LNCaP clone FGC (cell line): ENCODE measurements at regions not wholly inside any gene's neighbourhood (a gene's known extent, or its start where the extent isn't known, plus 50 kb on each side); places are given as distances from the start of the nearest gene placed in this dataset.

ENCODE experiments used
- DNase-seq: peaks from one replicate; pipeline ENCODE4 v3.0.0-alpha.2; 2011; ENCODE audit warnings: low read depth
- H3K4me3 ChIP-seq: 2 replicates; pipeline ENCODE4 v1.5.1; 2011; ENCODE audit warnings: mild to moderate bottlenecking, low read depth, low read length, control low read depth
- TF ChIP-seq, protein P1 (sequence below): IDR thresholded peaks from 2 replicates; pipeline ENCODE4 v1.5.1; 2012; ENCODE audit warnings: mild to moderate bottlenecking; ENCODE audit not compliant: control insufficient read depth, insufficient read depth; ENCODE audit errors: extremely low read depth

DNA sequence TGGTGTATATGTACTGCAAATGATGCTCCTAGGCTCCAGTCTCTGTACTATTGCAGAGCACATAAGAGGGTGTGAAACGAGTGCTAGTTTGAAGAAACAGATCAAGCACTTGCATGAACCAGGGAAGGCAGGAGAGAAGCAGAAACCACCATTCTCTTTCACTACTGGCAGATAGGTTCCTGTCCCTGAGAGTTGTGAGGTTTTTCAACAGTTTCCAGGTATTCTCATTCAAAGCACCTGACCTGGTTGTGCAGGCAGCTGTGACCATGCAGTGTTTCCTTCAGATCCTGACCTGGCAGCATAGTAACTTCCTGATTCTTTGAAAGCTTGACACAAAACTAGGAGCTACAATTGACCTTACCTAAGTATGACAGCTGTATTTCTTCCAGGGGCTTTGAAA, 164.9 kb downstream of the UFM1 start:
- TF ChIP-seq, protein P1, sequence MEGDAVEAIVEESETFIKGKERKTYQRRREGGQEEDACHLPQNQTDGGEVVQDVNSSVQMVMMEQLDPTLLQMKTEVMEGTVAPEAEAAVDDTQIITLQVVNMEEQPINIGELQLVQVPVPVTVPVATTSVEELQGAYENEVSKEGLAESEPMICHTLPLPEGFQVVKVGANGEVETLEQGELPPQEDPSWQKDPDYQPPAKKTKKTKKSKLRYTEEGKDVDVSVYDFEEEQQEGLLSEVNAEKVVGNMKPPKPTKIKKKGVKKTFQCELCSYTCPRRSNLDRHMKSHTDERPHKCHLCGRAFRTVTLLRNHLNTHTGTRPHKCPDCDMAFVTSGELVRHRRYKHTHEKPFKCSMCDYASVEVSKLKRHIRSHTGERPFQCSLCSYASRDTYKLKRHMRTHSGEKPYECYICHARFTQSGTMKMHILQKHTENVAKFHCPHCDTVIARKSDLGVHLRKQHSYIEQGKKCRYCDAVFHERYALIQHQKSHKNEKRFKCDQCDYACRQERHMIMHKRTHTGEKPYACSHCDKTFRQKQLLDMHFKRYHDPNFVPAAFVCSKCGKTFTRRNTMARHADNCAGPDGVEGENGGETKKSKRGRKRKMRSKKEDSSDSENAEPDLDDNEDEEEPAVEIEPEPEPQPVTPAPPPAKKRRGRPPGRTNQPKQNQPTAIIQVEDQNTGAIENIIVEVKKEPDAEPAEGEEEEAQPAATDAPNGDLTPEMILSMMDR: no peak
- DNase-seq: no peak
- H3K4me3 ChIP-seq: no peak overlapping the region

DNA sequence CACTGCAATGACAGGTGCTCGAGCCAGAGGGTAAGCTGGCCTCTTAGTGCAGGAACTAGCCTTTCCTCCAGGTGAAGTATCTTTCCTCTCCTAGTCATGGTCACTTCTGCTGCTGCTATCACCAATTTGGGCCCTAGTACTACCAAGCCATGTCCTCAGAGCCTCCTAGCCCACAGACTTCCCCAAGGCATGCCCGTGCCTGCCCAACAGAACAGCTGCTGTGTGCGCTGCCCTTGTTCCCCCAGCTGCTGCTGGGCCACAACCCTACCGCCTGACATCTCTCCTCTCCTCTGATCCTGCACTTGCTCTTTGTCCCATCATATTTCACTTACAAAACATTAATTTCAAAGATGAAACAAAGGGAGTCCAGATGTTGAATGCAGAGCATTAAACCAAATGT, 168.5 kb upstream of the FREM2 start:
- no peak for DNase-seq
- TF ChIP-seq, protein P1: no peak
- H3K4me3 ChIP-seq: no peak overlapping the region

DNA sequence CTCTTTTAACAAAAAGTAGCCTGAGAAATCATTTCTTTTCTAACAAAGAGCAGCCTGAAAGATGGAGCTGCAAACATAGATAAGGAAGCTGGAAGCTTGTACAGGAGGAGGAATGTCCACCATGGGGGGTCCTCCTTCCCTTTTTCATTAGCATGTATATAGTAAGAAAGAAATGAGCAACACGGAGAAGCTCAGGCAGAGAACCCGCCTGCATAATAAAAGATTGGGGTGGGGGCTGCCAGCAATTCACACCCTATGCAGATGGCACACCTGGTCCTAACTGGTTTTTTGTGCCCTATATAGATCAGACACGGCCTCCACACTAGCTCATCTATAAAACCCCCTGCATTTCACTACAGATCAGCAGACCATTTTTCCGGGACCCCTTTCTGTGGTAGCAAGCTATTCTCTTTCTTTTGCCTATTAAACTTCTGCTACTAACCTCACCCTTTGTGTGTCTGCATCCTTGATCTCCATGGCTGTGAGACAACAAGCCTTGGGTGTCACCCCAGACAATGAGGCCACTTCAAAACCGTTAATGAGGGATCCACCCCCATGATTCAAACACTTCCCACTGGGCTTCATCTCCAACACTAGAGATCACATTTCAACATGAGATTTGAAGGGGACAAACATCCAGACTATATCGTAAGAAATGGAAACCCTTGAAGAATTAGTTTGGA, 167.5 kb upstream of the FREM2 start:
- TF ChIP-seq, protein P1: no peak

DNA sequence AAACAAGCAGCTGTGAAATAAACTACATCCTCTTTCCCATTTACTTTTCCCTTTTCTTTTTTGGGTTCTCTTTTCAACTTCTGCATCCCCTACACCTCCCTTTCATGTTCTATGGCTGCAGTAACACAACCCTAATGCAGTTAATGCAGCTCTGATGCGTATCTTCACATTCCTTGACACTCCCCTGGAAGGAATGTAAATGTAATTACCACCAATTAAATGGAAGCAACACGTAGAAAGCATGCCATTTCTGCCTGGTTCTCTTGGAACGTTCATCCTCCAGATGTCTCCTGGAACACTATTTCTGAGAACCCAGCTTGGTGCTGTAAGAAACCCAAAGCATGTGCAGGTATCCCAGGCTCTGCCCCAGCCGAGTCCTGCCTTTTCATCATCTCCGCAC, 166.8 kb upstream of the FREM2 start:
- H3K4me3 ChIP-seq: no peak overlapping the region
- no peak for DNase-seq
- TF ChIP-seq, protein P1: no peak

More for the DNA sequence above, 167.5 kb upstream of the FREM2 start:
- no peak for DNase-seq
- no peak overlapping the region for H3K4me3 ChIP-seq

DNA sequence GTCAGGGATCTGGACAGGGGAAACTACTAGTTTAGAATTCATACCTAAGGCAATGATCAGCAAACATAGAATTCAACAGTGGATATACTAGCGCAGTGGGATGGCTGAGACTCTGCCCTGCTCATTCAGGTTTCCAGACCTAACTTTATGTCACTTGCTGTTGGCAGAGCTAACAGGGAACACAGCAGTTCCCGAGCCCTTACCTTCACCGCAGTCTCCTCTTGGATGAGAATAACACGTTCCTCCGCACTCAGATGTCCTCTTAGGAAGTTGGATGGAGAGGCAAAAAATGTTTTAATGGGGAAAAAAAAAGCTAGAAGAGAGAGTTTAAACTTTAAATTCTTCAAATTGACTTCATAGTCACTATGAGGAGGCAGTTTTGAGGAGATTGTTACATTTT, 159.7 kb upstream of the FREM2 start:
- TF ChIP-seq, protein P1: no peak
- no peak overlapping the region for H3K4me3 ChIP-seq
- DNase-seq: no peak

DNA sequence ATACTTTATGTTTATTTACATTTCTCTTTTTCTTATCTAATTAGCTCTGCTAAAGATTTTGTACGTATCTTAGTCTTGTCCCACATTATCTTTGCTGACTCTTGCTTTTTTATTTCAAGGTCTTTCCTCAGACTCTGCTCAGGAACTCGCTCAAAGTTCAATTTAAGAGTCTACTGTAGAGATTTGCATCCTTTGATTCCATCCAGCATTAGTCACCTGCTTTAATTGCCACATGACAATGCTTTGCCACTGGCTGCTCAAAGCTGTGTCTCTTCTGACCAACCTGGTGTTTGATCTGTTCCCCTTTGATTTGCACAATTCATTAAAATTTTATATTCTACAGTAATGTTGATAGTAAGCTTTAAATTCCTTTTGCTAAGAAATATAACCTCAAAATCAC, 157.9 kb upstream of the FREM2 start:
- no peak for DNase-seq
- TF ChIP-seq, protein P1: no peak
- no peak overlapping the region for H3K4me3 ChIP-seq

DNA sequence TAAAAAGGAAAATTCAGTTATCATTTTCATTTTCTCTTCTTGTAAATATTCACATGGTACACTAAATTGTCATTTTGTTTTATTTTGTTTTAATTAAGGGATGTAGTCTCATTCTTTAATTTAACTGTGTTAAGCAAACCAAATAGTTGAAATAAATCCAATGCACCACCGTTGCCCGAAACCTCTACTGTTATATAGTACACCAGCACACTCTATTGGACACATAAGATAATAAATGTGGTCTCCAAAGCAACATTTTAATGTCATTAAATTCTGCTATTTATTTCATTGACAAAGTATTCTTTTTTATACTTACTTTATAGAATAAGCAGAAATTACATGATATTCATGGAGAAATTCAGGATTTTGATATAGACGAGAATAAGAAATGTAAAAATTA, 156.4 kb upstream of the FREM2 start:
- TF ChIP-seq, protein P1: peak; percentile 65
- no peak overlapping the region for H3K4me3 ChIP-seq
- no peak for DNase-seq
